ENCODE measurements at regions not wholly inside any gene's neighbourhood (a gene's known extent, or its start where the extent isn't known, plus 50 kb on each side); places are given as distances from the start of the nearest gene placed in this dataset.

DNA sequence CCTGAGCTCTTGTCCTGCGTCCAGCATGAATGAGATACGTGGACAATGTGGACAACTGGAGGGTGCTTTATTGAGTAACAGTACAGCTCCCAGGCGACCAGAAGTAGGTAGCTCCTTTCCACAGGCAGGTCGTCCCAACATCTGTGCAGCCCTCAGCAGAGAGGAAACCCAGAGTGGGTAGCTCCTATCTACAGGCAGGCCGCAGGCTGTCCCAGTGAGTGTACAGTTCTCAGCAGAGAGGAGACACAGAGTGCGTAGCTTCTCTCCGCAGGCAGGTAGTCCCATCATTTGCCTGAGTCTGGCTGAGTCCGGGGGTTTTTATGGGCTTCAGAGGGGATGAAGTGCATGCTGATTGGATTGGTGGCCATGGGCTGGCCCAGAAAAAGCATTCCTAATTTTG, 373.3 kb downstream of the CHSY3 start:
- TF ChIP-seq, protein P1, sequence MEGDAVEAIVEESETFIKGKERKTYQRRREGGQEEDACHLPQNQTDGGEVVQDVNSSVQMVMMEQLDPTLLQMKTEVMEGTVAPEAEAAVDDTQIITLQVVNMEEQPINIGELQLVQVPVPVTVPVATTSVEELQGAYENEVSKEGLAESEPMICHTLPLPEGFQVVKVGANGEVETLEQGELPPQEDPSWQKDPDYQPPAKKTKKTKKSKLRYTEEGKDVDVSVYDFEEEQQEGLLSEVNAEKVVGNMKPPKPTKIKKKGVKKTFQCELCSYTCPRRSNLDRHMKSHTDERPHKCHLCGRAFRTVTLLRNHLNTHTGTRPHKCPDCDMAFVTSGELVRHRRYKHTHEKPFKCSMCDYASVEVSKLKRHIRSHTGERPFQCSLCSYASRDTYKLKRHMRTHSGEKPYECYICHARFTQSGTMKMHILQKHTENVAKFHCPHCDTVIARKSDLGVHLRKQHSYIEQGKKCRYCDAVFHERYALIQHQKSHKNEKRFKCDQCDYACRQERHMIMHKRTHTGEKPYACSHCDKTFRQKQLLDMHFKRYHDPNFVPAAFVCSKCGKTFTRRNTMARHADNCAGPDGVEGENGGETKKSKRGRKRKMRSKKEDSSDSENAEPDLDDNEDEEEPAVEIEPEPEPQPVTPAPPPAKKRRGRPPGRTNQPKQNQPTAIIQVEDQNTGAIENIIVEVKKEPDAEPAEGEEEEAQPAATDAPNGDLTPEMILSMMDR (IDR thresholded peaks at IDR 0.05), result no peak
- TF ChIP-seq SIN3A (IDR thresholded peaks at IDR 0.05; ENCODE audit: borderline replicate concordance, low read depth, low read length), result no peak
- no peak for TF ChIP-seq EZH2phosphoT487 (IDR thresholded peaks at IDR 0.05; ENCODE audit: borderline replicate concordance, low read depth)
- TF ChIP-seq POLR2AphosphoS5 (IDR thresholded peaks at IDR 0.05; ENCODE audit: low read depth, low read length), result no peak
- no peak for TF ChIP-seq YY1 (IDR thresholded peaks at IDR 0.05; ENCODE audit: low read depth)
